Suprapubic skin (tissue), 3 donors: ENCODE measurements at regions not wholly inside any gene's neighbourhood (a gene's known extent, or its start where the extent isn't known, plus 50 kb on each side); places are given as distances from the start of the nearest gene placed in this dataset.

Experiments
- CTCF ChIP-seq, 2 donors: fragments of 200-600 bp in 1 of 2; fragments of 450-650 bp in 1 of 2; sonication (generic) in 1 of 2; IDR thresholded peaks; one replicate each; pipeline ENCODE4 v1.5.1; 2016 to 2019; ENCODE audit warnings: antibody characterized with exemption in 2 of 2, mild to moderate bottlenecking in 1 of 2, moderate library complexity in 1 of 2
- POLR2A ChIP-seq, 2 donors: fragments of 450-650 bp; IDR thresholded peaks; one replicate each; pipeline ENCODE4 v1.6.1; 2017; ENCODE audit warnings: antibody characterized with exemption in 2 of 2, mild to moderate bottlenecking in 2 of 2, moderate library complexity in 2 of 2

GRCh38 chr15:96599268-96599667, 268.8 kb downstream of the NR2F2 start:
- no peak for TF ChIP-seq CTCF (IDR thresholded peaks at IDR 0.05)
- no peak for TF ChIP-seq POLR2A (IDR thresholded peaks at IDR 0.05)
